Esophagus muscularis mucosa (tissue), 3 donors: ENCODE measurements at regions not wholly inside any gene's neighbourhood (a gene's known extent, or its start where the extent isn't known, plus 50 kb on each side); places are given as distances from the start of the nearest gene placed in this dataset.

ENCODE experiments used
- CTCF ChIP-seq, 3 experiments: fragments of 200-600 bp in 2 of 3; fragments of 450-650 bp in 1 of 3; sonication (generic) in 2 of 3; IDR thresholded peaks; one replicate each; pipeline ENCODE4 v1.5.1; 2017 to 2019; ENCODE audit warnings: antibody characterized with exemption in 3 of 3, mild to moderate bottlenecking in 2 of 3, moderate library complexity in 1 of 3
- POLR2A ChIP-seq: fragments of 450-650 bp; IDR thresholded peaks from one replicate; pipeline ENCODE4 v1.6.1; 2017; ENCODE audit warnings: antibody characterized with exemption, moderate library complexity, mild to moderate bottlenecking, low read depth
- POLR2AphosphoS5 ChIP-seq, 2 donors: sonication (generic); formaldehyde crosslinking; IDR thresholded peaks; one replicate each; pipeline ENCODE4 v1.6.1; 2017; ENCODE audit warnings: antibody characterized with exemption in 2 of 2

DNA sequence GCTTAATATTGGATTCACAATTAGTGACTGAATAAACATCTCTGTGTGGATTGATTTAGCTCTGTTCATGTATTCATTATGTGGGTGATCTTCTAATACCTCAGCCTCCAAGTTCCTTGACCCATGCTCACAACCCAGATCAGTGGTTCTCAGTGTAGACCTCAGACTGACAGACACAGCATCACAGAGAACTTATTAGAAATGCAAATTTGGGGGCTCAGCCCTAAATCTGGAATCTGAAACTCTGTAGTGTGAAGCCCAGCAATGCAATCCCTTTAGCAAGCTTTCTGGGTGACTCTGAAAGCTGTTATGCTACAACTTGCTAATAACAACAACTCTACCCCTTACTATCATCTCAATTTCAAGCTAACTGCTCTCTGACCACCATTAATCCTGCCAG lies 273.1 kb upstream of the FANCL start:
- TF ChIP-seq CTCF (IDR thresholded peaks at IDR 0.05) = no peak
- no peak for TF ChIP-seq POLR2AphosphoS5 (IDR thresholded peaks at IDR 0.05)
- no peak for TF ChIP-seq POLR2A
